ENCODE measurements at regions not wholly inside any gene's neighbourhood (a gene's known extent, or its start where the extent isn't known, plus 50 kb on each side); places are given as distances from the start of the nearest gene placed in this dataset.
A peak's percentile ranks its signal among the peaks of the same experiment; 100 is the strongest.

GRCh38 chr18:45517181-45517741 lies 98.0 kb upstream of the SLC14A2 start:
- H3K27me3 ChIP-seq, result no peaks in the 10 kb centered on the region
- in situ Hi-C loops (cut with MboI; ENCODE audit: low pct_ligation_motif_present in 1 of 4, low pct_unique_long_range_greater_than_20kb in 1 of 4, low sequenced_read_pairs in 3 of 4), result no loop called here
- DNase-seq, result no peak
- H3K4me3 ChIP-seq, result no peak overlapping the region
- no peak for TF ChIP-seq POLR2A (IDR thresholded peaks at IDR 0.05)
- TF ChIP-seq CTCF (IDR thresholded peaks at IDR 0.05), result no peak
- H3K27ac ChIP-seq, result no peak overlapping the region
- 65 to 85% methylated on average over 4 to 11 of the region's 11 CpGs for WGBS, 2 donors (ENCODE audit: low coverage in 1 of 2)
- H3K36me3 ChIP-seq, result no peaks in the 10 kb centered on the region
- H3K4me1 ChIP-seq, result peaks cover 5 to 11% (median 8%) of the 10 kb centered on the region in 4 donors
- intact Hi-C loops (cut with DNase I; ENCODE audit: low total_unique reads), result no loop called here
- no peaks in the 10 kb centered on the region for H3K9me3 ChIP-seq

GRCh38 chr18:45518311-45519155 lies 96.7 kb upstream of the SLC14A2 start:
- in situ Hi-C loops (cut with MboI; ENCODE audit: low pct_ligation_motif_present in 1 of 4, low pct_unique_long_range_greater_than_20kb in 1 of 4, low sequenced_read_pairs in 3 of 4), result no loop called here
- no peak overlapping the region for H3K4me3 ChIP-seq

GRCh38 chr18:45519411-45520280 lies 95.6 kb upstream of the SLC14A2 start:
- Histone ChIP-seq H3K9me3 (no peaks in the 10 kb centered on the region), H3K4me1 (peaks cover 5 to 11% (median 8%) of the 10 kb centered on the region in 4 donors), H3K27me3 (no peaks in the 10 kb centered on the region), H3K36me3 (no peaks in the 10 kb centered on the region), H3K27ac (no peak overlapping the region), H3K4me3 (no peak overlapping the region)
- 72 to 83% methylated on average over 2 to 7 of the region's 7 CpGs for WGBS, 2 donors (ENCODE audit: low coverage in 1 of 2)
- TF ChIP-seq EP300 (IDR thresholded peaks at IDR 0.05; ENCODE audit: low read depth), result no peak
- intact Hi-C loops (cut with DNase I; ENCODE audit: low total_unique reads) (no loop called here), in situ Hi-C loops (cut with MboI; ENCODE audit: low pct_ligation_motif_present in 1 of 4, low pct_unique_long_range_greater_than_20kb in 1 of 4, low sequenced_read_pairs in 3 of 4) (no loop called here)
- DNase-seq, result no peak

More at GRCh38 chr18:45518311-45519155, 96.7 kb upstream of the SLC14A2 start:
- intact Hi-C loops (cut with DNase I; ENCODE audit: low total_unique reads), result no loop called here
- H3K36me3 ChIP-seq, result no peaks in the 10 kb centered on the region
- H3K4me1 ChIP-seq, result peaks cover 5 to 11% (median 8%) of the 10 kb centered on the region in 4 donors
- 49 to 70% methylated on average over 2 to 3 of the region's 3 CpGs for WGBS, 2 donors (ENCODE audit: low coverage in 1 of 2)
- H3K27me3 ChIP-seq, result no peaks in the 10 kb centered on the region
- no peak for DNase-seq
- H3K27ac ChIP-seq, result no peak overlapping the region
- no peak for TF ChIP-seq POLR2AphosphoS5 (IDR thresholded peaks at IDR 0.05)
- TF ChIP-seq CTCF (IDR thresholded peaks at IDR 0.05), result no peak
- TF ChIP-seq EP300 (IDR thresholded peaks at IDR 0.05; ENCODE audit: low read depth), result no peak
- no peak for TF ChIP-seq POLR2A (IDR thresholded peaks at IDR 0.05)
- H3K9me3 ChIP-seq, result no peaks in the 10 kb centered on the region

GRCh38 chr18:45521136-45521535 lies 94.1 kb upstream of the SLC14A2 start:
- H3K27ac ChIP-seq, result peak overlapping the region in 3 of 4 donors; percentile 8 to 49 (median 10)
- 87% methylated on average over 1 of the region's 1 CpG; no CpG with 5 or more reads in 1 of the 2 donors for WGBS, 2 donors (ENCODE audit: low coverage in 1 of 2)

More at GRCh38 chr18:45521136-45521535, 94.1 kb upstream of the SLC14A2 start:
- Histone ChIP-seq H3K36me3 (no peaks in the 10 kb centered on the region), H3K4me3 (no peak overlapping the region), H3K27me3 (no peaks in the 10 kb centered on the region), H3K9me3 (no peaks in the 10 kb centered on the region), H3K4me1 (peaks cover 5 to 11% (median 8%) of the 10 kb centered on the region in 4 donors)
- TF ChIP-seq EP300 (IDR thresholded peaks at IDR 0.05; ENCODE audit: low read depth) (no peak), POLR2AphosphoS5 (IDR thresholded peaks at IDR 0.05) (no peak), CTCF (IDR thresholded peaks at IDR 0.05) (no peak), POLR2A (IDR thresholded peaks at IDR 0.05) (no peak)
- in situ Hi-C loops (cut with MboI; ENCODE audit: low pct_ligation_motif_present in 1 of 4, low pct_unique_long_range_greater_than_20kb in 1 of 4, low sequenced_read_pairs in 3 of 4) (no loop called here), intact Hi-C loops (cut with DNase I; ENCODE audit: low total_unique reads) (no loop called here)
- DNase-seq, result no peak

Data from transverse colon (tissue), 4 donors.